ENCODE measurements at regions not wholly inside any gene's neighbourhood (a gene's known extent, or its start where the extent isn't known, plus 50 kb on each side); places are given as distances from the start of the nearest gene placed in this dataset.

DNA sequence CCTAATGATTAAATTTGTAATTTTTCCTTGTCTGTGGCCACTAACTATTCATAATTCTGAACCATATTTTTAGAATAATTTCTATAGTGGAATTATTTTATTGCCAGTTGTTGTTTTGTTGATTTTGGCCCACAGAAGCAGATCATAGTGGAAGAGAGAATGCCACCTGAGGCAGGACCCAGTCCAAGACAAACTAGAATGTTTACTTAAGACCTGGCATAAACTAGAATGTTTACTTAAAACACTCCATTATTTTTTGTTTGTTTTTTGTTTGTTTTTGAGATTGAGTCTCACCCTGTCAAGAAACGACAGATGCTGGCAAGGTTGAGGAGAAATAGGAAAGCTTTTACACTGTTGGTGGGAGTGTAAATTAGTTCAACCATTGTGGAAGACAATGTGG lies 310.2 kb downstream of the MRPL39 start:
- TF ChIP-seq, protein P1, sequence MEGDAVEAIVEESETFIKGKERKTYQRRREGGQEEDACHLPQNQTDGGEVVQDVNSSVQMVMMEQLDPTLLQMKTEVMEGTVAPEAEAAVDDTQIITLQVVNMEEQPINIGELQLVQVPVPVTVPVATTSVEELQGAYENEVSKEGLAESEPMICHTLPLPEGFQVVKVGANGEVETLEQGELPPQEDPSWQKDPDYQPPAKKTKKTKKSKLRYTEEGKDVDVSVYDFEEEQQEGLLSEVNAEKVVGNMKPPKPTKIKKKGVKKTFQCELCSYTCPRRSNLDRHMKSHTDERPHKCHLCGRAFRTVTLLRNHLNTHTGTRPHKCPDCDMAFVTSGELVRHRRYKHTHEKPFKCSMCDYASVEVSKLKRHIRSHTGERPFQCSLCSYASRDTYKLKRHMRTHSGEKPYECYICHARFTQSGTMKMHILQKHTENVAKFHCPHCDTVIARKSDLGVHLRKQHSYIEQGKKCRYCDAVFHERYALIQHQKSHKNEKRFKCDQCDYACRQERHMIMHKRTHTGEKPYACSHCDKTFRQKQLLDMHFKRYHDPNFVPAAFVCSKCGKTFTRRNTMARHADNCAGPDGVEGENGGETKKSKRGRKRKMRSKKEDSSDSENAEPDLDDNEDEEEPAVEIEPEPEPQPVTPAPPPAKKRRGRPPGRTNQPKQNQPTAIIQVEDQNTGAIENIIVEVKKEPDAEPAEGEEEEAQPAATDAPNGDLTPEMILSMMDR (IDR thresholded peaks at IDR 0.05; ENCODE audit: control extremely low read depth in 1 of 3, insufficient read depth in 1 of 3, low read depth in 1 of 3, low read length in 3 of 3), result no peak
- no peak for TF ChIP-seq YY1 (IDR thresholded peaks at IDR 0.05; ENCODE audit: low read depth, low read length)
- TF ChIP-seq EZH2 (IDR thresholded peaks at IDR 0.05; ENCODE audit: low read depth, low read length, severe bottlenecking), result no peak
- no peak for TF ChIP-seq SUZ12 (IDR thresholded peaks at IDR 0.05; ENCODE audit: low read length)
- TF ChIP-seq MAX (IDR thresholded peaks at IDR 0.05), result no peak
- TF ChIP-seq CHD2 (IDR thresholded peaks at IDR 0.05; ENCODE audit: low read length), result no peak
- TF ChIP-seq SP1 (IDR thresholded peaks at IDR 0.05; ENCODE audit: low read depth, low read length), result no peak
